ENCODE measurements at regions not wholly inside any gene's neighbourhood (a gene's known extent, or its start where the extent isn't known, plus 50 kb on each side); places are given as distances from the start of the nearest gene placed in this dataset.

GRCh38 chr6:21531393-21531792 is 62.2 kb upstream of the SOX4 start:
- Histone ChIP-seq H3K4me2 (ENCODE audit: insufficient read depth, low read length, poor library complexity, severe bottlenecking) (no peak overlapping the region), H3K9me3 (replicated peaks in 1 of 2; ENCODE audit: control insufficient read depth in 2 of 2, insufficient read depth in 1 of 2, low read depth in 1 of 2, low read length in 2 of 2) (no peaks in the 10 kb centered on the region), H2AFZ (ENCODE audit: low read length) (no peak overlapping the region), H3K27me3 (ENCODE audit: control insufficient read depth in 3 of 3, insufficient read depth in 3 of 3, low read depth in 1 of 3, low read length in 3 of 3) (no peaks in the 10 kb centered on the region), H3K36me3 (replicated peaks in 1 of 2; ENCODE audit: control insufficient read depth in 2 of 2, insufficient read depth in 2 of 2, low read length in 2 of 2) (no peaks in the 10 kb centered on the region), H3K9ac (ENCODE audit: low read depth, low read length, poor library complexity) (no peak overlapping the region), H2BK12ac (ENCODE audit: low read length) (no peak overlapping the region), H3K23ac (ENCODE audit: low read depth, low read length, poor library complexity) (no peak overlapping the region), H4K8ac (ENCODE audit: low read depth, low read length) (no peak overlapping the region), H3K27ac (replicated peaks; ENCODE audit: low read length) (no peak overlapping the region), H3K14ac (ENCODE audit: low read length) (no peak overlapping the region), H3K4me1 (ENCODE audit: control insufficient read depth in 2 of 2, insufficient read depth in 1 of 2, low read depth in 1 of 2, low read length in 2 of 2) (no peaks in the 10 kb centered on the region), H3K79me1 (ENCODE audit: low read depth, low read length) (no peaks in the 10 kb centered on the region), H3K18ac (ENCODE audit: low read length) (no peak overlapping the region), H4K91ac (ENCODE audit: low read depth, low read length, poor library complexity) (no peak overlapping the region), H3K4me3 (ENCODE audit: low read length in 2 of 2) (no peak overlapping the region), H3K4ac (ENCODE audit: low read length) (no peak overlapping the region), H2AK5ac (ENCODE audit: low read depth, low read length) (no peak overlapping the region), H2BK15ac (ENCODE audit: low read length) (no peak overlapping the region), H2BK5ac (ENCODE audit: low read length) (no peak overlapping the region), H2BK120ac (ENCODE audit: low read depth, low read length) (no peak overlapping the region)
- no peak for DNase-seq (ENCODE audit: low spot score)
- whole genome bisulfite sequencing, 2 donors (ENCODE audit: extremely low coverage in 2 of 2, insufficient read length in 2 of 2, insufficient replicate concordance in 1 of 2): no CpG with 5 or more reads among the region's 3 CpGs

GRCh38 chr6:21533678-21534077 is 59.9 kb upstream of the SOX4 start:
- no CpG with 5 or more reads among the region's 1 CpG for WGBS, 2 donors (ENCODE audit: extremely low coverage in 2 of 2, insufficient read length in 2 of 2, insufficient replicate concordance in 1 of 2)

GRCh38 chr6:21536280-21536766 is 57.2 kb upstream of the SOX4 start:
- Histone ChIP-seq H2BK120ac (ENCODE audit: low read depth, low read length) (no peak overlapping the region), H3K4me1 (ENCODE audit: control insufficient read depth in 2 of 2, insufficient read depth in 1 of 2, low read depth in 1 of 2, low read length in 2 of 2) (peaks cover 0 to 3% of the 10 kb centered on the region in 2 donors), H3K18ac (ENCODE audit: low read length) (no peak overlapping the region), H3K14ac (ENCODE audit: low read length) (no peak overlapping the region), H3K79me1 (ENCODE audit: low read depth, low read length) (no peaks in the 10 kb centered on the region), H2BK12ac (ENCODE audit: low read length) (no peak overlapping the region), H4K91ac (ENCODE audit: low read depth, low read length, poor library complexity) (no peak overlapping the region), H3K4me3 (ENCODE audit: low read length in 2 of 2) (no peak overlapping the region), H2BK15ac (ENCODE audit: low read length) (no peak overlapping the region), H3K9ac (ENCODE audit: low read depth, low read length, poor library complexity) (no peak overlapping the region), H3K27ac (replicated peaks; ENCODE audit: low read length) (no peak overlapping the region), H3K23ac (ENCODE audit: low read depth, low read length, poor library complexity) (no peak overlapping the region), H2BK5ac (ENCODE audit: low read length) (no peak overlapping the region), H4K8ac (ENCODE audit: low read depth, low read length) (no peak overlapping the region), H2AFZ (ENCODE audit: low read length) (no peak overlapping the region), H2AK5ac (ENCODE audit: low read depth, low read length) (no peak overlapping the region), H3K4me2 (ENCODE audit: insufficient read depth, low read length, poor library complexity, severe bottlenecking) (no peak overlapping the region), H3K27me3 (ENCODE audit: control insufficient read depth in 3 of 3, insufficient read depth in 3 of 3, low read depth in 1 of 3, low read length in 3 of 3) (no peaks in the 10 kb centered on the region), H3K9me3 (replicated peaks in 1 of 2; ENCODE audit: control insufficient read depth in 2 of 2, insufficient read depth in 1 of 2, low read depth in 1 of 2, low read length in 2 of 2) (no peaks in the 10 kb centered on the region), H3K36me3 (replicated peaks in 1 of 2; ENCODE audit: control insufficient read depth in 2 of 2, insufficient read depth in 2 of 2, low read length in 2 of 2) (no peaks in the 10 kb centered on the region), H3K4ac (ENCODE audit: low read length) (no peak overlapping the region)
- no peak for DNase-seq (ENCODE audit: low spot score)
- no CpG with 5 or more reads among the region's 5 CpGs for WGBS, 2 donors (ENCODE audit: extremely low coverage in 2 of 2, insufficient read length in 2 of 2, insufficient replicate concordance in 1 of 2)

More at GRCh38 chr6:21533678-21534077, 59.9 kb upstream of the SOX4 start:
- no peak overlapping the region for H3K4me3 ChIP-seq (ENCODE audit: low read length in 2 of 2)
- no peak overlapping the region for H3K27ac ChIP-seq (replicated peaks; ENCODE audit: low read length)
- peaks cover 0 to 3% of the 10 kb centered on the region in 2 donors for H3K4me1 ChIP-seq (ENCODE audit: control insufficient read depth in 2 of 2, insufficient read depth in 1 of 2, low read depth in 1 of 2, low read length in 2 of 2)
- H2BK15ac ChIP-seq (ENCODE audit: low read length): no peak overlapping the region
- DNase-seq (ENCODE audit: low spot score): no peak
- H2AFZ ChIP-seq (ENCODE audit: low read length): no peak overlapping the region
- no peak overlapping the region for H2BK120ac ChIP-seq (ENCODE audit: low read depth, low read length)
- H3K36me3 ChIP-seq (replicated peaks in 1 of 2; ENCODE audit: control insufficient read depth in 2 of 2, insufficient read depth in 2 of 2, low read length in 2 of 2): no peaks in the 10 kb centered on the region
- no peaks in the 10 kb centered on the region for H3K27me3 ChIP-seq (ENCODE audit: control insufficient read depth in 3 of 3, insufficient read depth in 3 of 3, low read depth in 1 of 3, low read length in 3 of 3)
- H2AK5ac ChIP-seq (ENCODE audit: low read depth, low read length): no peak overlapping the region
- no peak overlapping the region for H3K14ac ChIP-seq (ENCODE audit: low read length)
- no peaks in the 10 kb centered on the region for H3K79me1 ChIP-seq (ENCODE audit: low read depth, low read length)
- no peak overlapping the region for H4K8ac ChIP-seq (ENCODE audit: low read depth, low read length)
- H4K91ac ChIP-seq (ENCODE audit: low read depth, low read length, poor library complexity): no peak overlapping the region
- H2BK5ac ChIP-seq (ENCODE audit: low read length): no peak overlapping the region
- H3K9me3 ChIP-seq (replicated peaks in 1 of 2; ENCODE audit: control insufficient read depth in 2 of 2, insufficient read depth in 1 of 2, low read depth in 1 of 2, low read length in 2 of 2): no peaks in the 10 kb centered on the region
- H2BK12ac ChIP-seq (ENCODE audit: low read length): no peak overlapping the region
- H3K18ac ChIP-seq (ENCODE audit: low read length): no peak overlapping the region
- H3K4ac ChIP-seq (ENCODE audit: low read length): no peak overlapping the region
- no peak overlapping the region for H3K9ac ChIP-seq (ENCODE audit: low read depth, low read length, poor library complexity)
- no peak overlapping the region for H3K23ac ChIP-seq (ENCODE audit: low read depth, low read length, poor library complexity)
- H3K4me2 ChIP-seq (ENCODE audit: insufficient read depth, low read length, poor library complexity, severe bottlenecking): no peak overlapping the region

GRCh38 chr6:21537637-21538036 is 55.9 kb upstream of the SOX4 start:
- H2BK15ac ChIP-seq (ENCODE audit: low read length): no peak overlapping the region
- H2BK5ac ChIP-seq (ENCODE audit: low read length): no peak overlapping the region
- H4K91ac ChIP-seq (ENCODE audit: low read depth, low read length, poor library complexity): no peak overlapping the region
- no CpG with 5 or more reads among the region's 2 CpGs for WGBS, 2 donors (ENCODE audit: extremely low coverage in 2 of 2, insufficient read length in 2 of 2, insufficient replicate concordance in 1 of 2)
- peaks cover 0 to 3% of the 10 kb centered on the region in 2 donors for H3K4me1 ChIP-seq (ENCODE audit: control insufficient read depth in 2 of 2, insufficient read depth in 1 of 2, low read depth in 1 of 2, low read length in 2 of 2)
- H3K36me3 ChIP-seq (replicated peaks in 1 of 2; ENCODE audit: control insufficient read depth in 2 of 2, insufficient read depth in 2 of 2, low read length in 2 of 2): no peaks in the 10 kb centered on the region
- no peak overlapping the region for H2AFZ ChIP-seq (ENCODE audit: low read length)
- H3K79me1 ChIP-seq (ENCODE audit: low read depth, low read length): no peaks in the 10 kb centered on the region
- H4K8ac ChIP-seq (ENCODE audit: low read depth, low read length): no peak overlapping the region
- DNase-seq (ENCODE audit: low spot score): no peak
- H2BK120ac ChIP-seq (ENCODE audit: low read depth, low read length): no peak overlapping the region
- no peak overlapping the region for H3K23ac ChIP-seq (ENCODE audit: low read depth, low read length, poor library complexity)
- no peaks in the 10 kb centered on the region for H3K9me3 ChIP-seq (replicated peaks in 1 of 2; ENCODE audit: control insufficient read depth in 2 of 2, insufficient read depth in 1 of 2, low read depth in 1 of 2, low read length in 2 of 2)
- no peaks in the 10 kb centered on the region for H3K27me3 ChIP-seq (ENCODE audit: control insufficient read depth in 3 of 3, insufficient read depth in 3 of 3, low read depth in 1 of 3, low read length in 3 of 3)
- H3K14ac ChIP-seq (ENCODE audit: low read length): no peak overlapping the region
- H3K4me2 ChIP-seq (ENCODE audit: insufficient read depth, low read length, poor library complexity, severe bottlenecking): no peak overlapping the region
- H2AK5ac ChIP-seq (ENCODE audit: low read depth, low read length): no peak overlapping the region
- no peak overlapping the region for H3K27ac ChIP-seq (replicated peaks; ENCODE audit: low read length)
- H3K18ac ChIP-seq (ENCODE audit: low read length): no peak overlapping the region
- H3K4ac ChIP-seq (ENCODE audit: low read length): no peak overlapping the region
- no peak overlapping the region for H3K9ac ChIP-seq (ENCODE audit: low read depth, low read length, poor library complexity)
- H3K4me3 ChIP-seq (ENCODE audit: low read length in 2 of 2): no peak overlapping the region
- H2BK12ac ChIP-seq (ENCODE audit: low read length): no peak overlapping the region

All from neuronal stem cell (in vitro differentiated cells).